CD4-positive, alpha-beta T cell treated with Interferon alpha-2 for 1 hour (primary cell): ENCODE measurements at regions not wholly inside any gene's neighbourhood (a gene's known extent, or its start where the extent isn't known, plus 50 kb on each side); places are given as distances from the start of the nearest gene placed in this dataset.

Source experiments
- DNase-seq, 2 donors: peaks; one replicate each; pipeline ENCODE4 v3.0.0-alpha.2; 2020 to 2022

DNA sequence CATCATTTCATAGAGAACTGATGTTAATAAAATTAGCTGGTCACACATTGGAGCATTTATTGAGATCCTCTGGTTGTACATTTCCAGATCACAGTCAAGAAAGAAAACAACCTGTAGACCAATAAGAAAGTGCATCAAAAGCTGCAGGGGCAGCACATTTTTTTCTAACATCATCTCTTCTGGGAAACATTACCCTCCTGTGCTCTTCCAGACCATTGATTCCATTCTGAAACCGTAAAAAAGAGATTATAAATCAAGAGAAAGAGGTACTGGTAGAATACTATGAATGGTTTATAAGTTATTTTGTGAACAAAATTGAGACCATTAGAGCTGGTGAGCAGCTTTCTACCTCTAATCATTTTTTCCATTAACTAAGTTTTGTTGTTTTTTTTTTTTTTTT is 1548.2 kb upstream of the CELF4 start:
- no peak for DNase-seq

DNA sequence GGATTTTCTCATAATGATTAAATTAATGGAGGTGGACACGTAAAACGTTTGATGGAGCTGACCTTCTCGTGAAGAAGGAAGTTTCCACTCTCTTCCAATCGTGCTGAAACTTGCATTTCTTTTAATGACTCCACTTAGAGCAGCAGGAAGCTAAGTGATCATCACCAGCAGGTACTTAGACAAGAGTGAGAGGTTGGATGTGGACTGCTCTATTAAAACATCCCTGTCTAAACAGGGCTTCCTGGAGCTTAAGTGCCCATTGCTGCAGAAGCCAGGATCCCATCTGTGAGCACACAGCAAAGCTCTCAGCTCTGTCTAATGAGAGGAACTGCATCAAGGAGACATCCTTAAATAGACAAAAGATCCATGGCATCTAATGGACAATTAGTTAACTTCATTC is 1539.5 kb upstream of the CELF4 start:
- DNase-seq, result no peak

DNA sequence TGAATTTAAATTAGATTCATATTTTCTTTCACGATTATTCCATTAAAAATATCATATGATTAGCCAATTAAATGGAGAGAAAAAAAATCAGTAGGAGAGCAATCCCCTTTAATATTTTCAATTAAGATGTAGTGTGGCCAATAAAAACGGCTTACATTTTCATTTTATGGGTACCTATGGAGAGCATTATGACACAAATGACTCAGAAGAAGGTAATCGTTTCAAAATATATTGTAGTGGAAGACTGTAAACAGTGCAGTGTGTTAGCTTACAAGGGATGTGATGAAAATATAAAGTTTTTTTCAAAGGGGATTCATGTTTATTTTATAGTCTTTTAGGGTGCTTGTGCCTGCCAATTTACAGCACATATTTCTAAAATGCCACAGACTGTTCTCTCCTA is 1507.4 kb upstream of the CELF4 start:
- DNase-seq, result no peak

GRCh38 chr18:39062426-39062825 is 1496.8 kb upstream of the CELF4 start:
- no peak for DNase-seq

DNA sequence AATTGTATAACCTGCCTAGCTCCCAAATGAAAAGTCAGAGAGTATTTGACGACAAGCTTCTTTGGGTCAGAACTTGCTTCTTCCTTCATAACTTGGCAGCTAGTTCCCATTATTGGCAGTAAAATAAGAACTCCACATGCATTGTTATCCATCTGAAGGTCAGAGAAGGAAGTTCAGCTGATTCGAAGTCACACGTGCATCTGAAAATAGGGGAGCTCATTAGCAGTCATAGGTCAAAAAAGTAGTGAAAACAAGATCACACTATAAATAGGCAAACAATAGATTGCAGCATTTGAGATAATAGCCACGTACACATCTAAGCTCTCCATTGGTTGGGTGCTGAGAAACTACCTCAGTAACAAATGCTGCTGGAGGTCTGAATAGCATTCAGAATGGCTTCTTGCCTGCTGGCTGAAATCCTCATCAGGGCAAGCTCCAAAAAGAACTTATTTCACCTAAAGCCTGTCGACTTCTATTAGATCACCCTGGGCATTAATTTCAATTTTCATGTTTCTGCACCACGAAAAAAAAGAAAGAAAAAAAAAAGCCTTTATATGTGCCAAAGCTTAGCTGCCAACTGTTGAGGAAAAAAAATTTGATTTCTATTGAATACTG is 1492.9 kb upstream of the CELF4 start:
- no peak for DNase-seq

- DNase-seq, result no peak
Observed at GRCh38 chr18:39057423-39058064, 1491.9 kb upstream of the CELF4 start.

- no peak for DNase-seq
Observed at GRCh38 chr18:39053571-39053970, 1488.0 kb upstream of the CELF4 start.

GRCh38 chr18:39051013-39051412 is 1485.4 kb upstream of the CELF4 start:
- no peak for DNase-seq

DNA sequence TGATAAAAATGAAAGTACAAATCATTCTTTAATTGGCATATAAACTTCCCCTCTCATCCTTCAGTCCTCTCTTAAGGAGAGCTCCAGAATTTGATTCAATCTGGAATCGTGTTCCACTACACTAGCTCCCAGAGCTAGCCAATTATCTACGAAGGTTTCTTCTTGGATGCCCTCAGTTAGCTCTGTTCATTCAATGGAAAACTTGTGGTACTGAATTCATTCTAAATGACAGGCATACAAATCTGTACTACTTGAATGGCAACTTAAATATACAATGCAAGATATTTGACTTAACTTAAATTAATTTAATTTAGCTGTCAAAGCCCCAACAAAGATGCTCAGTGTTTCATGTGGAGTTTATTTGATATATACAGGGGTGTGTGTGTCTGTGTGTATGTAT is 1474.2 kb upstream of the CELF4 start:
- no peak for DNase-seq

DNA sequence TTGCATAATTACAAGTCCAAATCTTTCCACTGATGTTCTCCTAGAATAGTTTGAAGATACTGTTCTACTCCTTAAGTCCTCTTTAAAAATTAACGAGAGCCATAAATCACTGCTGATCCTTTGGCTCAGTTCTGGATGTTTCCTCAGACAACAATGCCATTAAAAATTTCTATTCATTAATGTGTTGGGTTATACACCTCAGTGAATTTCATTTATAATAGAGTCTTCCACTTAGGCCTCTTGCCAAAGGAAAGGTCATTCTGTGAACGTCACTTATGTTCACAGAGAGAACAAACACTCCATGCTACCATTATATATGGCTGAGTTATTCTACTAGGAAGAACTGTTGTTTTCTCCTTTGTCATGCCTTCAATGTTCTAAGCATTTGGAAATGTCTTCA is 1472.3 kb upstream of the CELF4 start:
- no peak for DNase-seq

GRCh38 chr18:39033312-39033711 is 1467.7 kb upstream of the CELF4 start:
- no peak for DNase-seq

DNA sequence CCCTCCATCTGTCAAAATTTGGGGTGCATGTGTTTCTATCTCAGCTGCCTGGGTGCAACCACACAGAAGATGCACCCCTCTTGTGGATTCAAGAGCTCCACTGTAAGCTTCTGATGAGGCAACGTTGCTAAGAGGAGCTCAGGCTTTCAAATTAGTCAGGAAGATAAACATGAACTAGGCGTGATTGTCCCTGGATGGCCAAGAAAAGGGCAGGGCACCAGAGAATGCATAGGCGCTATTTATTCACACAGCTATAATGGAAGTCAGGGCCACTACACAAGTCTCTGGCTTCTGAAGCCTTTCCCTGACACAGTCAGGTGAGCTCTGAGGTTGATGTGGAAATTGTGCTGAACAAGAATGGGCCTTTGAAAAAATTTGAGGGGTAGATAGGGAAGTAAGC is 1466.0 kb upstream of the CELF4 start:
- DNase-seq, result no peak

GRCh38 chr18:39030124-39030655 is 1464.6 kb upstream of the CELF4 start:
- DNase-seq, result no peak

GRCh38 chr18:39025531-39025930 is 1459.9 kb upstream of the CELF4 start:
- DNase-seq, result no peak

DNA sequence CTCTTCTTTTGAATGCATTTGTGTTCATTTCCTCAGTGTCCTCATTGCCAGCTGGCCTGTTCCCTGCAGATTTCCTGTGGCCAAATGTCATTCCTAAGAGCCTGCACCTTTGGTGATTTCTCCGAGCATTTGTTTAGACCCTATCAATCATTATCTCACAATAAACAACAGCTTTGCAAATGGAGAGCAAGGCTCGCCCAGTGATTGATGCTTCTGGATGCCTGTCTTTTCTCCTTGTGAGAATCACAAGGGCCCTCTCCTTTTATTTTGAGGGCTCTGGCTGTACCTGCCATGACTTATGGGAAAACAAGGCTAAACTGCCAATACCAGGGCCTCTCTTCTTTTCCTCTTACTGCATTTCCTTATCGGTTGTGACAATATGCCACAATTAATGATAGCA is 1454.4 kb upstream of the CELF4 start:
- DNase-seq, result no peak

DNA sequence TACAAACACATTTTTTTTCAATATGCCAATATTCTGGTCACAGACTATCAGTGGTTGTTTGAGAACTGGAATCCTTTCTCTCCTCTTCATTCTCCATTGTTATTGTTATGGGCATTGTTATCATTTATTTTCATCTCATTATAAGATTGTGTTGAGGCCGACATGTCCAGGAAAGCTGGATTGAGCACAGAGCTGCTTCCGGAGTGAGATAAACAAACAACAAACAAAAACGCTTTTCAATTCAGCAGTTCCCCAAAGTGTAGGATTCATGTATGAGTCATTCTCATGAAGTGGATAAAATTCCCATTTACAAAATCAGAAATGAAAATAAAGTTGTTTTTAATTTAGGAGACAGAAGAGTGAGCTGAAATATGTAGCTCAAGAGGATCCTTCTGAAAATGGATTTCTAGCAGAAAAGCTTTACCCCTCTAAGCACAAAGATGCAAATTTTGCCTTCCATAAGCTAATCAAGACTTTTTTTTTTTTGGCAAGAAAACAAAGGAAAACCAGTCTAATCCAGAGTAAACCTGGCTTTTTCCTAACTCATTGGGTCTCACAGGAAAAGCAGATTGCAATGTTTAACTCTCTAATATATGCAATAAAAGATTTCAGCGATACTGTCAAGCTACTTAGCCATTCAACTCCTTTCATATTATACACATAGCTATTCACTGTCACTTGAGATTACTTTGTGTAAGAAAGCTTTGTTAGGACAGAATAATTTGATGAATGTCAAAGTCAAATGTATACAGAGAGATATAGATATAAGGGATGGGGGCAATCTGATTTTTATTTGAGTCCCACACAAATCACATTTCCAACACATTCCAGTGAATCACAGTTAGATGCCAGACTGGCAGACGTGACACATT is 1441.7 kb upstream of the CELF4 start:
- no peak for DNase-seq

DNA sequence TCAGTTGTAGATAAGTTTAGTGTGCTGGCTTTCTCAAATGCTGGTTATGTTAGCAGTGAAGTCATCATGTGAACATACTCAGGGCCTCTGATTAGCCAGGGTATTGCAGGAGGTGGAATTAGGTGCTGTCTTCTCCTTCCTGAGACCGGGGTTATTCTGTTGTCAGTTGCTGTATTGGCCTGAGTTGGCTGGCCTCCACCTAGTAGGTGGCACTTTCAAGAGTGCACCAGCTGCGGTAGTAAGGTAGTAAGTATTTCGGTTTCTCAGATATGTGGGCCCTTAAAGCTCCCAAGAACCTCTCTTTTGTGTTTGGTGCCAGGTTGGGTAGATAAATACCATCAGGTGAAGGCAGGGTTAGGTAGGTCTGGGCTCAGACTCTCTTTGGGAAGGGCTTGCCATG is 1430.5 kb upstream of the CELF4 start:
- DNase-seq, result no peak

DNA sequence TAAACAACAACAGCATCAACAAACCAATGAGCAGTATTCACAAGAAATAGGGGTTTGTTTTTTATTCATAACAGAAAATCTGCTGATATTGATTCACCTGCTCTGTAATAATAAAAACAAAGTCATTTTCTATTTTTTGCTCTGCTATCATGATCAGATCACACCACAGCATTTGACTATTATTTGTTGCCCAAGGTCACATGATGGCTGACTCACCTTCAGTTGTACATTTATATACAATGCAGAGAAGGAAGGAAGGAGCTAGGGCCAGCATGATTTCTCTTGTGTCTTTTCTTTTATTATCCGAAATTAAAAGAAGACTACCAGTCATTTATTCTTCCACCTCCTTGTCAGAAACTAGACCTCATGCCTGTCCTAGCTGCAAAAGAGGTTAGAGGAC is 1427.7 kb upstream of the CELF4 start:
- DNase-seq, result no peak

- no peak for DNase-seq
Observed at GRCh38 chr18:38984968-38985367, 1419.4 kb upstream of the CELF4 start.

GRCh38 chr18:38982072-38982471 is 1416.5 kb upstream of the CELF4 start:
- no peak for DNase-seq

- no peak for DNase-seq
Observed at GRCh38 chr18:38981389-38981788, 1415.8 kb upstream of the CELF4 start.

- no peak for DNase-seq
Observed at GRCh38 chr18:38980420-38980819, 1414.8 kb upstream of the CELF4 start.

DNA sequence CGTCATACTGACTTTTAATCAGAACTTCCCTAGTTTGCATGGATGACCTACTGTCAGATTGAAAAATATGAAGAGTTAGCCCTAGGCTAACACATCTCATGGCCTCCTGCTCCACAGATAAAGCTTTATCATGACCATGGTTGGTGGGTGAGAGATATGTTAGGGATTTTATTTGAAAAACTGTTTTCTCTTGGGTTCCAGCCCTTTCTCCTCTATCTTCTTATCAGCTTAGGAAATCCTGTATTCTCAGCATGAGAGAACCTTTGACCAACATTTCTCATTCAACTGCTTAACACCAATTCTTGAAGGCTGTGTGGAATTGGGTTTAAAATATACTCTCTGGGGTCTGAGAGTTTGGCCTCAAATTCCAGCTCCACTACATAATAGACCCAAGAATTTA is 1407.0 kb upstream of the CELF4 start:
- no peak for DNase-seq

GRCh38 chr18:38971881-38972280 is 1406.3 kb upstream of the CELF4 start:
- no peak for DNase-seq
